GM12892 (cell line): ENCODE measurements at regions not wholly inside any gene's neighbourhood (a gene's known extent, or its start where the extent isn't known, plus 50 kb on each side); places are given as distances from the start of the nearest gene placed in this dataset.

Experiments used
- POLR2A ChIP-seq: IDR thresholded peaks from 2 replicates; pipeline ENCODE4 v1.6.1; 2011; ENCODE audit warnings: low read depth, low read length, control low read depth
- POLR2AphosphoS5 ChIP-seq: IDR thresholded peaks from 2 replicates; pipeline ENCODE4 v1.6.1; 2011; ENCODE audit warnings: low read depth, low read length, control low read depth

DNA sequence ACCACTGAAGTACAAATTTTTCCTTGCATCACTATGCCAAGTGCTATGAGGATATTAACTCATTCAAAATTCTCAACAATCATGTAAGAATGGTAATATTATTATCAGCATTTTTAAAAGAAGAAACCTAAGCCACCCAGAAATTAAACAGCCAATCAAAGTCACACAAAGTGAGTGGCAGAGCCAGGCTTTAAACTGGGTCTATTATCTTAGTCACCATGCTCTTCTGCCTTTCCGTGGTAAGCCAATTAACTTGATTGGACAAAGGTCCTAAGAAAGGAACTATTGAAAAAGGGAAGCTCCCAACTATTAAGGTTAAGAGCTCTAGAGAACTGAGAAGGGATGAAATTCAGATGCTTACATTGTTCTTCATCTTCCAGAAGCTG lies 111.5 kb downstream of the ASB9 start:
- no peak for TF ChIP-seq POLR2AphosphoS5
- no peak for TF ChIP-seq POLR2A
